ENCODE measurements at regions not wholly inside any gene's neighbourhood (a gene's known extent, or its start where the extent isn't known, plus 50 kb on each side); places are given as distances from the start of the nearest gene placed in this dataset.

- Histone ChIP-seq H3K27me3 (ENCODE audit: insufficient read depth, low read length) (no peaks in the 10 kb centered on the region), H3K9ac (ENCODE audit: low read length) (no peak overlapping the region), H3K27ac (ENCODE audit: low read depth, low read length) (no peak overlapping the region), H3K4me3 (replicated peaks in 1 of 2; ENCODE audit: low read depth in 1 of 2, low read length in 2 of 2) (no peak overlapping the region), H3K9me3 (ENCODE audit: control insufficient read depth in 1 of 2, insufficient read depth in 1 of 2, low read depth in 1 of 2, low read length in 2 of 2) (peaks cover 0 to 9% of the 10 kb centered on the region in 2 experiments; a peak in 1 of 4 replicates), H3K4me1 (ENCODE audit: control insufficient read depth in 1 of 2, insufficient read depth in 2 of 2, low read length in 2 of 2) (no peaks in the 10 kb centered on the region), H3K79me2 (ENCODE audit: insufficient read depth, low read length) (no peaks in the 10 kb centered on the region), H2AFZ (ENCODE audit: low read depth, low read length, poor library complexity, severe bottlenecking) (no peak overlapping the region), H3K9me2 (ENCODE audit: insufficient read depth) (no peaks in the 10 kb centered on the region), H3K36me3 (ENCODE audit: control insufficient read depth in 1 of 2, insufficient read depth in 2 of 2, low read length in 2 of 2) (no peaks in the 10 kb centered on the region), H3K4me2 (ENCODE audit: low read length) (no peak overlapping the region), H4K20me1 (ENCODE audit: insufficient read depth) (no peaks in the 10 kb centered on the region)
- intact Hi-C loops (cut with micrococcal nuclease): no loop called here
- no peak for TF ChIP-seq EZH2 (IDR thresholded peaks at IDR 0.05)
- TF ChIP-seq POLR2A (IDR thresholded peaks at IDR 0.05; ENCODE audit: borderline replicate concordance, extremely low read depth, insufficient read depth, insufficient read length): no peak
- no peak for TF ChIP-seq SIN3A (IDR thresholded peaks at IDR 0.05; ENCODE audit: low read depth)
- TF ChIP-seq YY1 (IDR thresholded peaks at IDR 0.05; ENCODE audit: extremely low read depth, insufficient replicate concordance, low read depth, low read length): no peak
- no peak for TF ChIP-seq SP1 (IDR thresholded peaks at IDR 0.05; ENCODE audit: low read depth)
- TF ChIP-seq REST (IDR thresholded peaks at IDR 0.05; ENCODE audit: low read depth): no peak
- TF ChIP-seq MAX (IDR thresholded peaks at IDR 0.05): no peak
- TF ChIP-seq CTCF (IDR thresholded peaks at IDR 0.05 in 2 of 3, conservative IDR thresholded peaks at IDR 0.05 in 1 of 3; ENCODE audit: borderline replicate concordance in 1 of 3, insufficient read depth in 1 of 3, low read depth in 2 of 3, low read length in 2 of 3): no peak
- TF ChIP-seq CEBPB (IDR thresholded peaks at IDR 0.05; ENCODE audit: low read depth): no peak
- TF ChIP-seq EZH2phosphoT487 (IDR thresholded peaks at IDR 0.05; ENCODE audit: borderline replicate concordance): no peak
- no peak for TF ChIP-seq ZFX (IDR thresholded peaks at IDR 0.05)
- no peak for TF ChIP-seq ZBTB33 (IDR thresholded peaks at IDR 0.05; ENCODE audit: extremely low read depth, insufficient replicate concordance, low read length)
- no peak for TF ChIP-seq FOSL1 (IDR thresholded peaks at IDR 0.05; ENCODE audit: low read depth)
- TF ChIP-seq EGR1 (IDR thresholded peaks at IDR 0.05; ENCODE audit: low read depth): no peak
- TF ChIP-seq ATF3 (IDR thresholded peaks at IDR 0.05): no peak
- TF ChIP-seq TCF7L2 (IDR thresholded peaks at IDR 0.05; ENCODE audit: borderline replicate concordance, extremely low read depth, insufficient read depth, insufficient read length): no peak
- no peak for TF ChIP-seq ELF1 (IDR thresholded peaks at IDR 0.05; ENCODE audit: borderline replicate concordance, low read depth)
- TF ChIP-seq SRF (IDR thresholded peaks at IDR 0.05; ENCODE audit: low read depth): no peak
- TF ChIP-seq CBX3 (IDR thresholded peaks at IDR 0.05; ENCODE audit: low read depth): no peak
- CTCF ChIA-PET: no interaction called here
- RAD21 ChIA-PET (ENCODE audit: low non-redundant PET in 1 of 2, low total read pairs in 2 of 2, uncharacterized antibody in 2 of 2, unreplicated experiment in 2 of 2): no interaction called here
- ATAC-seq: no peak
- POLR2A ChIA-PET: no interaction called here
- no peak for DNase-seq (ENCODE audit: low read depth, low spot score)
- BruUV-seq (replicated peaks): no TSS peak
Measured at GRCh38 chr22:33111491-33111890, 53.3 kb upstream of the SYN3 start.
